Daoy (cell line): ENCODE measurements at regions not wholly inside any gene's neighbourhood (a gene's known extent, or its start where the extent isn't known, plus 50 kb on each side); places are given as distances from the start of the nearest gene placed in this dataset.

Experiments
- DNase-seq: peaks from one replicate; pipeline ENCODE4 v3.0.0-alpha.2; 2015; ENCODE audit warnings: low read depth

DNA sequence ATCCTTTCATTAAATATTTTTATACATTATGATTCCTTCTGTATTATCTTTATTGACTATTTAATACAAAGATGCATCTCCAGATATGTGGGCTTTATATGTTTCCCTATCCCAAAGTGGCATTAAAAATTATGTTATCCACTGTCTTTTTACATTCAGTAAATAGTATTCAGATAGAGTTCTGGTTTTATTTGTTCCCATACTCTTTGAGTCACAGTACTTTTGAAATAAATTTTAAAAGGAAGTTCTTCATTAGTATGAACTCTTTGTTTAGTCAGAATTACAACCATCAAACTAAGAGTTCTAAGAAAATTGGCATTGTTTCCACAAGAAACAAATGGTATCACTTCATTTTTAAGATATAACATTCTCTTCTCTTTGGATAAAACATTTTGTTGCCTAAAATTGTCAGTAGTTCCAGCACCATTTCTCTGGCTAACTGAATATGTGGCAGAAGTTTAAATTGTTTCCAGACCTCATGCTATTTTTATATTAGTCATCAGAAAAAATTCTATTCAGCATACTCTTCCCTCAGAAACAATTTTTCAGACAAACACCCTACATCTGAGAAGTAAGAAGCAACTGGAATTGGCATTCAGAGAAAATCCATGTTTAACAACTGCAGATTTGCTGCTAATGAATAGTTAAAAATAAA lies 88.5 kb upstream of the COL5A2 start:
- no peak for DNase-seq

DNA sequence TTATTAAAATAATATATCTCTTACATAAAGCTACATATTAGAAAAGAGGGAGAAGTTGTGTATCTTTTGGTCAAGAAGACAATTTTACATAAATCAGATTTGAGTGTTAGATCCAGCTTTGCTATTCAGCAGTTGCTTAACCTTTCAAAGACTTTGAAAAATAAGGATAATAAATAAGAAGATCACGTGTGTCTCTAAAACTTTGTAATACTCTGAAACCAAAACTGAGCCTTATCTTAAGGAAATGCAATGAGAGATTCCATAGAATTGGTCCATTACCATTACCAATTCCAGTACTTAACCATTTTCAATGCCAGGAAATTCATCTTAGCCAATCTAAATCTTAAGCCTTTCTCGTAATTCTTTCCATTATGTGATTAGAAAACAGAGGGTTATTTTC lies 89.2 kb upstream of the COL5A2 start:
- no peak for DNase-seq

GRCh38 chr2:189273734-189274133 lies 94.2 kb upstream of the COL5A2 start:
- DNase-seq = no peak

- no peak for DNase-seq
Observed at GRCh38 chr2:189274361-189274760, 94.8 kb upstream of the COL5A2 start.

DNA sequence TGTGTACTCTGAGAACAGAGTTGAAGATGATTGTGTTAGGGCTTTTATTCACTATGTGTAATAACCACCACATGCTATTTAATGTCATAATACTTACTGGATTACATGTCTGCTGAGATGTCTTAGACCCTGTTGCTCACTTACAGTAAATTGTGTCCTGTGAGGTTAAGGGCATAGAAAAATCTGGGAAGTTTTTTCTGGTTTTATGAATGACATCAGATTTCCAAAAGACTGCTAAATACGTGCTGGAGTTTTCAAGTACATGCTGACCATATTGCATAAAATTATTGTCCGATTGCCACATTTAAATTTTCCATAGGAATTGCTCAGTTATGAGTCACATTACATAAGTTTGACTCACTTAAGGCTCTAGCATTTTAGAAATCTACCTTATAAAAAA lies 96.7 kb upstream of the COL5A2 start:
- DNase-seq = peak; percentile 23

- DNase-seq = no peak
Observed at GRCh38 chr2:189281201-189281600, 101.6 kb upstream of the COL5A2 start.

DNA sequence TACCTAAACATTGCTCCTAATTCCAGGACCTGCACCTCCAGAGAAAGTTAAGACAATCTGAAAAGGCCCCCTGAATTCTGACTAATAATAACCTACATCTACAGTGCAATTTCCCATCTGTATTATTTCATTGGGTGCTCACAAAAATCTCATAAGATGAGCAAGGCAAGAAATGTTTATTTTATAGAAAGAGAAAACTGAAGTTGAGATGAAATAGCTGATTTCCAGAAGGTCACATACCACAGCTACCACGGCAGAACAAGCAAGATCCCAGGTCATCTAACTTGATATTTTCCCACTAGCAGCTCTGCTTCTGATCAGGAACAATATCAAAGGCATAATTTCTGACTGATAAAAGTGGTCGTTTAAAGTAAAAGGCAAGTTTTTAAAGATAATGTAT lies 105.8 kb upstream of the COL5A2 start:
- DNase-seq = no peak

- peak; percentile 66 for DNase-seq
Observed at GRCh38 chr2:189285962-189286645, 106.5 kb upstream of the COL5A2 start.

GRCh38 chr2:189287363-189287762 lies 107.8 kb upstream of the COL5A2 start:
- no peak for DNase-seq

- DNase-seq = peak; percentile 41
Observed at GRCh38 chr2:189287982-189288521, 108.5 kb upstream of the COL5A2 start.

DNA sequence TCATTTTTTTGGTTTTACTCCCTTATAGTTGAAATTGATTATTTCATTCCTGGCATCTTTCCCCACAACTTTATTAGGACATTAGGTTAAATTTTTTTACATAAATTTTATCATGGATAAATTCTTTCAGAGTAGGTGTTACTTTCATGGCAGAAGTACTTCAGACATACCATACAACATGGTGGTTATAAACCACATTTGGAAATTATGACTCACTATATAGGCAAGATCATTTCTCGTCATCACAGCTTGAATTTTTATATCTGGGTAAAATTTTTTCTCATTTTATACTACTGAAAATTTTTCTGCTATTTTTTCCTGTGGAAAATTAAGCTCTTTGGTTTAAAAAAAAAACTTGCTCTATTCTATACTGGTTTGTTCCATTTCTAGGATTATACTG lies 111.9 kb upstream of the COL5A2 start:
- no peak for DNase-seq

DNA sequence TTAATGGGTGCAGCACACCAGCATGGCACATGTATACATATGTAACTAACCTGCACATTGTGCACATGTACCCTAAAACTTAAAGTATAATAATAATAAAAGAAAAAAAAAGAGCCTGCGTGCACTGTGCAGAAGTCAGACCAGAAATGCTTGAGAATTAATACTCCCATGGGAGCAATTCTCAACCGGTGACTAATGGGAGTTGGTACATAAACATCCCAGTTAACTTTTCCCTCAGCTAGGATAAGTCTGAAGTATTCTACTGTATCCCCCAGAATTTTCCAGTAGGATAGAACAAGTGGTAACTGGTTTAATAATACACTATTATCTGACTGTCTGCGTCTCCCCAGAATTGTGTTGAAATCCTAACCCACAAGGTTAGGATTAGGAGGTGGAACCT lies 113.6 kb upstream of the COL5A2 start:
- DNase-seq = peak; percentile 19

- DNase-seq = no peak
Observed at GRCh38 chr2:189297446-189297845, 117.9 kb upstream of the COL5A2 start.

GRCh38 chr2:189298038-189298437 lies 118.5 kb upstream of the COL5A2 start:
- no peak for DNase-seq

DNA sequence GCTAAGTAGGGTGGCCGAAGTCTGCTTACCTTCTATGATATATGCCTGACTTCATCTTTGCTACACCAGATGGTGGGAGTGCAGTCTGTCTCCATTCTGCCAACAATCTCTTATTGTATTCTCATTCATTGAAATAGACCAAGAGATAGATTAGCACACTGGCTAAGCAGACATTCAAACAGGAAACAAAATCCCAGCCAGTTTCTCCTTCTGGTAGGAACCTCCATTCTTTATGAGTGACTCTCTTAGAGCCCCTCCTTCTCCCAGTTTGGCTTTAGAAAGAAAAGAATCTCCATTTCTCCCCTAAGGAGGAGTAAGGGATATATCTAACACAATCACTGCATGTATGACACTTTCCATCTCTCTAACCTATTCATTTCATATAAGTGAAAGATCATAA lies 118.9 kb upstream of the COL5A2 start:
- DNase-seq = no peak

DNA sequence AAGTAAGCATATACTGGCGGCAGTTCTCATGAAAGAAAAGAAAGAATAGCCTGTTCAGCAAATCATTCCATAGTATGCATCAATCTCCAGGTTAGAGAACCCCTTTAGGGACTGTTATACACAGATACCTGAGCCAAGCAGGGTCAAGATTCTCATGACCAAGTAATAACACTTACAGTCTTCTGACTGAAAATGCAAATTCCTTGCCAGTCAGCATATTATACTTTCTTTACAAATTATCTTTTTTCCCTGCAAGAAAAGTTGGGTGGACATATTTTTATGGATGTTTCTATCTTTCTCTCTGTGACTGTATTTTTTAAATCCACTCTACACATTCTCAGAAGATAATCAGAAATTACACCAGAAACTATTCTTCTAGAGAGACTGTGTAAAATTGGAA lies 120.4 kb upstream of the COL5A2 start:
- DNase-seq = no peak

DNA sequence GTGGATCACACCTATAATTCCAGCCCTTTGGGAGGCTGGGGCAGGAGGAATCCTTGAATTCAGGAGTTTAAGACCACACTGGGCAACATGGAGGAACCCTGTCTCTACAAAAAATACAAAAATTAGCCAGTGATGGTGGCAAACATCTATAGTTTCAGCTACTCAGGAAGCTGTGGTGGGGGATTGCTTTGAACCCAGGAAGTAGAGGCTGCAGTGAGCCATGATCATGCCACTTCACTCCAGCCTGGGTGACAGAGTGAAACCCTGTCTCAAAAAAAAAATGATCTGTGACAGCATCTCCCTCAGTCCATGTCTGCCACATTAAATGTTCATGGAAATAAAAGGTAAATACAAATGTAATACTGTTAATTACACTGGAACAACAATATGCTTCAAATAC lies 121.4 kb upstream of the COL5A2 start:
- no peak for DNase-seq

GRCh38 chr2:189302274-189302948 lies 122.8 kb upstream of the COL5A2 start:
- DNase-seq = no peak

- no peak for DNase-seq
Observed at GRCh38 chr2:189304360-189304759, 124.8 kb upstream of the COL5A2 start.

GRCh38 chr2:189305291-189305943 lies 125.9 kb upstream of the COL5A2 start:
- DNase-seq = no peak

DNA sequence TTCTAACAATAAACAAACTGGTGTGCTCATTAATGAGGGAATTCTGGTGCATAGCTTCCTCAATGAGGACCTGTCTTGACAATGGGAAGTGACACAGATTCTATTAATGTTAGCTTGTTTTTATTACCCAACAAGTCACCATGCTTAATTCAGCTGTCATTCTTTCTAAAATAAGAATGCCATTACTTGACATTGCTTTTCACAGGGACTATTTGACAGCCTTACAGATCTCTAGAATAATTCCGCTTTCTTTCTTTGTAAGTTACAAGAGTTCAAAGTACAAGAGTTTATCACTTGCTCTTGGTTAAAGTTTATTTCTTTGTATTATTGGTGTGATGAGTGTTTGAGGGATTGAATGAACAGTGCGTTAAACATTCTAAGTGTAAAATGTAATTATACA lies 127.0 kb upstream of the COL5A2 start:
- DNase-seq = no peak

- DNase-seq = no peak
Observed at GRCh38 chr2:189308056-189308790, 128.7 kb upstream of the COL5A2 start.
